ENCODE measurements at regions not wholly inside any gene's neighbourhood (a gene's known extent, or its start where the extent isn't known, plus 50 kb on each side); places are given as distances from the start of the nearest gene placed in this dataset.
"Not testable (repeated sequence)": the region's sequence is repeated elsewhere in the genome, so short reads cannot be mapped to it uniquely, and the experiment has no call there.

- no peak for DNase-seq
These were observed 112.0 kb downstream of the NPTX2 start for GRCh38 chr7:98729121-98729520.

- no peak for DNase-seq
These were observed 113.2 kb downstream of the NPTX2 start for GRCh38 chr7:98730326-98730725.

- DNase-seq = no peak
These were observed 114.6 kb downstream of the NPTX2 start for GRCh38 chr7:98731651-98732050.

GRCh38 chr7:98733036-98733435, 116.0 kb downstream of the NPTX2 start:
- peak; percentile 20 for DNase-seq

- no peak for DNase-seq
These were observed 118.7 kb downstream of the NPTX2 start for GRCh38 chr7:98735801-98736200.

GRCh38 chr7:98736461-98736860, 119.4 kb downstream of the NPTX2 start:
- DNase-seq = not testable (repeated sequence)

- no peak for DNase-seq
These were observed 120.1 kb downstream of the NPTX2 start for GRCh38 chr7:98737176-98737575.

GRCh38 chr7:98740643-98741042, 123.6 kb downstream of the NPTX2 start:
- no peak for DNase-seq

GRCh38 chr7:98745722-98746318, 124.0 kb downstream of the TMEM130 start:
- DNase-seq = peak; percentile 10

- no peak for DNase-seq
These were observed 121.7 kb downstream of the TMEM130 start for GRCh38 chr7:98748090-98748489.

- no peak for DNase-seq
These were observed 116.6 kb downstream of the TMEM130 start for GRCh38 chr7:98753176-98753575.

- no peak for DNase-seq
These were observed 115.8 kb downstream of the TMEM130 start for GRCh38 chr7:98753989-98754479.

GRCh38 chr7:98755138-98755898, 114.5 kb downstream of the TMEM130 start:
- no peak for DNase-seq

- no peak for DNase-seq
These were observed 111.7 kb downstream of the TMEM130 start for GRCh38 chr7:98758157-98758556.

- peak; percentile 37 for DNase-seq
These were observed 109.6 kb downstream of the TMEM130 start for GRCh38 chr7:98760201-98760651.

- DNase-seq = no peak
These were observed 108.6 kb downstream of the TMEM130 start for GRCh38 chr7:98761225-98761624.

- no peak for DNase-seq
These were observed 107.2 kb downstream of the TMEM130 start for GRCh38 chr7:98762620-98763019.

- no peak for DNase-seq
These were observed 106.4 kb downstream of the TMEM130 start for GRCh38 chr7:98763441-98763840.

GRCh38 chr7:98764946-98765345, 104.9 kb downstream of the TMEM130 start:
- DNase-seq = no peak

- not testable (repeated sequence) for DNase-seq
These were observed 99.7 kb downstream of the TMEM130 start for GRCh38 chr7:98770085-98770484.

- peak; percentile 84 for DNase-seq
These were observed 98.3 kb downstream of the TMEM130 start for GRCh38 chr7:98771519-98771918.

GRCh38 chr7:98771941-98772603, 97.7 kb downstream of the TMEM130 start:
- DNase-seq = no peak

GRCh38 chr7:98774884-98775283, 94.9 kb downstream of the TMEM130 start:
- DNase-seq = no peak

GRCh38 chr7:98777051-98777450, 92.8 kb downstream of the TMEM130 start:
- no peak for DNase-seq

All from HCEC 1CT (cell line).